PC-3 (cell line): ENCODE measurements at regions not wholly inside any gene's neighbourhood (a gene's known extent, or its start where the extent isn't known, plus 50 kb on each side); places are given as distances from the start of the nearest gene placed in this dataset.

ENCODE experiments used
- EZH2 ChIP-seq: fragments of 300-600 bp; sonication (generic); IDR thresholded peaks from one replicate; pipeline ENCODE4 v1.6.1; 2017; ENCODE audit warnings: antibody characterized with exemption, mild to moderate bottlenecking, low read length; ENCODE audit not compliant: unreplicated experiment
- EZH2phosphoT487 ChIP-seq: fragments of 300-600 bp; sonication (generic); IDR thresholded peaks from 2 replicates; pipeline ENCODE4 v1.6.1; 2018; ENCODE audit warnings: mild to moderate bottlenecking, antibody characterized with exemption, low read length, borderline replicate concordance
- TF ChIP-seq, protein P1 (sequence below): fragments of 300-600 bp; sonication (generic); conservative IDR thresholded peaks from 2 replicates; pipeline ENCODE4 v1.5.1; 2017; ENCODE audit warnings: antibody characterized with exemption, low read depth, mild to moderate bottlenecking, low read length

GRCh38 chr10:125457406-125457805, 225.6 kb downstream of the TEX36 start:
- TF ChIP-seq EZH2 (no peak), EZH2phosphoT487 (no peak)
- TF ChIP-seq, protein P1, sequence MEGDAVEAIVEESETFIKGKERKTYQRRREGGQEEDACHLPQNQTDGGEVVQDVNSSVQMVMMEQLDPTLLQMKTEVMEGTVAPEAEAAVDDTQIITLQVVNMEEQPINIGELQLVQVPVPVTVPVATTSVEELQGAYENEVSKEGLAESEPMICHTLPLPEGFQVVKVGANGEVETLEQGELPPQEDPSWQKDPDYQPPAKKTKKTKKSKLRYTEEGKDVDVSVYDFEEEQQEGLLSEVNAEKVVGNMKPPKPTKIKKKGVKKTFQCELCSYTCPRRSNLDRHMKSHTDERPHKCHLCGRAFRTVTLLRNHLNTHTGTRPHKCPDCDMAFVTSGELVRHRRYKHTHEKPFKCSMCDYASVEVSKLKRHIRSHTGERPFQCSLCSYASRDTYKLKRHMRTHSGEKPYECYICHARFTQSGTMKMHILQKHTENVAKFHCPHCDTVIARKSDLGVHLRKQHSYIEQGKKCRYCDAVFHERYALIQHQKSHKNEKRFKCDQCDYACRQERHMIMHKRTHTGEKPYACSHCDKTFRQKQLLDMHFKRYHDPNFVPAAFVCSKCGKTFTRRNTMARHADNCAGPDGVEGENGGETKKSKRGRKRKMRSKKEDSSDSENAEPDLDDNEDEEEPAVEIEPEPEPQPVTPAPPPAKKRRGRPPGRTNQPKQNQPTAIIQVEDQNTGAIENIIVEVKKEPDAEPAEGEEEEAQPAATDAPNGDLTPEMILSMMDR = no peak
